ENCODE measurements at regions not wholly inside any gene's neighbourhood (a gene's known extent, or its start where the extent isn't known, plus 50 kb on each side); places are given as distances from the start of the nearest gene placed in this dataset.

GRCh38 chr12:89289720-89290119 lies 62.6 kb downstream of the DUSP6 start:
- no peak for ATAC-seq (replicated peaks in 1 of 2)
- H3K4me1 Mint-ChIP-seq (ENCODE audit: low read depth): peaks cover 9% of the 10 kb centered on the region

GRCh38 chr12:89288959-89289358 lies 63.3 kb downstream of the DUSP6 start:
- ATAC-seq (replicated peaks in 1 of 2): peak; percentile 37 to 76
- peak overlapping the region; percentile 1 for H3K27ac Mint-ChIP-seq
- DNase-seq: no peak
- peaks cover 10% of the 10 kb centered on the region for H3K4me1 Mint-ChIP-seq (ENCODE audit: low read depth)
- H3K27me3 Mint-ChIP-seq (ENCODE audit: low read depth): no peaks in the 10 kb centered on the region
- no peaks in the 10 kb centered on the region for H3K36me3 Mint-ChIP-seq (ENCODE audit: insufficient read depth in 2 of 2)
- H3K9me3 Mint-ChIP-seq: no peaks in the 10 kb centered on the region
- no peak overlapping the region for H3K4me3 Mint-ChIP-seq

More at GRCh38 chr12:89289720-89290119, 62.6 kb downstream of the DUSP6 start:
- no peak for DNase-seq
- Mint-ChIP-seq H3K36me3 (ENCODE audit: insufficient read depth in 2 of 2) (no peaks in the 10 kb centered on the region), H3K4me3 (no peak overlapping the region), H3K27ac (no peak overlapping the region), H3K9me3 (no peaks in the 10 kb centered on the region), H3K27me3 (ENCODE audit: low read depth) (no peaks in the 10 kb centered on the region)

- no peak overlapping the region for H3K27ac Mint-ChIP-seq
- H3K9me3 Mint-ChIP-seq: no peaks in the 10 kb centered on the region
- no peak overlapping the region for H3K4me3 Mint-ChIP-seq
- peaks cover 17% of the 10 kb centered on the region for H3K4me1 Mint-ChIP-seq (ENCODE audit: low read depth)
- ATAC-seq (replicated peaks in 1 of 2) (no peak), DNase-seq (no peak)
- no peaks in the 10 kb centered on the region for H3K27me3 Mint-ChIP-seq (ENCODE audit: low read depth)
- no peaks in the 10 kb centered on the region for H3K36me3 Mint-ChIP-seq (ENCODE audit: insufficient read depth in 2 of 2)
Measured at GRCh38 chr12:89286501-89286900, 65.8 kb downstream of the DUSP6 start.

- no peak for DNase-seq
- H3K9me3 Mint-ChIP-seq: peaks cover 0 to 3% of the 10 kb centered on the region in 2 donors
- H3K4me3 Mint-ChIP-seq: peak overlapping the region in 1 of 2 donors; percentile 49
- H3K4me1 Mint-ChIP-seq (ENCODE audit: low read depth): peaks cover 21% of the 10 kb centered on the region
- no peaks in the 10 kb centered on the region for H3K27me3 Mint-ChIP-seq (ENCODE audit: low read depth)
- peak overlapping the region; percentile 65 for H3K27ac Mint-ChIP-seq
- H3K36me3 Mint-ChIP-seq (ENCODE audit: insufficient read depth in 2 of 2): no peaks in the 10 kb centered on the region
- ATAC-seq (replicated peaks in 1 of 2): no peak
Measured at GRCh38 chr12:89281539-89281867, 70.8 kb downstream of the DUSP6 start.

- Mint-ChIP-seq H3K27ac (peak overlapping the region; percentile 75), H3K4me3 (peak overlapping the region; percentile 7 to 53), H3K4me1 (ENCODE audit: low read depth) (peaks cover 21% of the 10 kb centered on the region), H3K36me3 (ENCODE audit: insufficient read depth in 2 of 2) (no peaks in the 10 kb centered on the region), H3K9me3 (peaks cover 0 to 3% of the 10 kb centered on the region in 2 donors), H3K27me3 (ENCODE audit: low read depth) (no peaks in the 10 kb centered on the region)
- DNase-seq (no peak), ATAC-seq (replicated peaks in 1 of 2) (peak in 1 of 2 donors; percentile 53)
Measured at GRCh38 chr12:89280833-89281538, 71.3 kb downstream of the DUSP6 start.

GRCh38 chr12:89279499-89279898 lies 72.8 kb downstream of the DUSP6 start:
- Mint-ChIP-seq H3K36me3 (ENCODE audit: insufficient read depth in 2 of 2) (no peaks in the 10 kb centered on the region), H3K4me1 (ENCODE audit: low read depth) (peaks cover 17% of the 10 kb centered on the region), H3K27ac (no peak overlapping the region), H3K4me3 (no peak overlapping the region), H3K27me3 (ENCODE audit: low read depth) (no peaks in the 10 kb centered on the region), H3K9me3 (peaks cover 0 to 3% of the 10 kb centered on the region in 2 donors)
- DNase-seq (no peak), ATAC-seq (replicated peaks in 1 of 2) (no peak)

GRCh38 chr12:89278862-89279261 lies 73.4 kb downstream of the DUSP6 start:
- H3K4me1 Mint-ChIP-seq (ENCODE audit: low read depth): peaks cover 17% of the 10 kb centered on the region
- DNase-seq (no peak), ATAC-seq (replicated peaks in 1 of 2) (no peak)
- H3K27ac Mint-ChIP-seq: no peak overlapping the region
- H3K36me3 Mint-ChIP-seq (ENCODE audit: insufficient read depth in 2 of 2): no peaks in the 10 kb centered on the region
- H3K9me3 Mint-ChIP-seq: peaks cover 0 to 3% of the 10 kb centered on the region in 2 donors
- H3K4me3 Mint-ChIP-seq: no peak overlapping the region
- no peaks in the 10 kb centered on the region for H3K27me3 Mint-ChIP-seq (ENCODE audit: low read depth)

- Mint-ChIP-seq H3K27me3 (ENCODE audit: low read depth) (no peaks in the 10 kb centered on the region), H3K4me1 (ENCODE audit: low read depth) (peaks cover 24% of the 10 kb centered on the region), H3K27ac (no peak overlapping the region), H3K4me3 (no peak overlapping the region), H3K9me3 (peaks cover 0 to 3% of the 10 kb centered on the region in 2 donors), H3K36me3 (ENCODE audit: insufficient read depth in 2 of 2) (no peaks in the 10 kb centered on the region)
- DNase-seq (no peak), ATAC-seq (replicated peaks in 1 of 2) (no peak)
Measured at GRCh38 chr12:89278169-89278568, 74.1 kb downstream of the DUSP6 start.

GRCh38 chr12:89276860-89277259 lies 75.4 kb downstream of the DUSP6 start:
- Mint-ChIP-seq H3K27ac (no peak overlapping the region), H3K27me3 (ENCODE audit: low read depth) (no peaks in the 10 kb centered on the region), H3K36me3 (ENCODE audit: insufficient read depth in 2 of 2) (no peaks in the 10 kb centered on the region), H3K9me3 (peaks cover 0 to 3% of the 10 kb centered on the region in 2 donors), H3K4me1 (ENCODE audit: low read depth) (peaks cover 21% of the 10 kb centered on the region), H3K4me3 (no peak overlapping the region)
- ATAC-seq (replicated peaks in 1 of 2) (no peak), DNase-seq (no peak)

GRCh38 chr12:89273525-89273924 lies 78.8 kb downstream of the DUSP6 start:
- peak overlapping the region; percentile 24 for H3K27ac Mint-ChIP-seq
- peaks cover 4% of the 10 kb centered on the region in 2 donors for H3K9me3 Mint-ChIP-seq
- H3K27me3 Mint-ChIP-seq (ENCODE audit: low read depth): no peaks in the 10 kb centered on the region
- DNase-seq (no peak), ATAC-seq (replicated peaks in 1 of 2) (no peak)
- peaks cover 10% of the 10 kb centered on the region for H3K4me1 Mint-ChIP-seq (ENCODE audit: low read depth)
- peaks cover 3% of the 10 kb centered on the region in 2 donors for H3K36me3 Mint-ChIP-seq (ENCODE audit: insufficient read depth in 2 of 2)
- peak overlapping the region in 1 of 2 donors; percentile 34 for H3K4me3 Mint-ChIP-seq

GRCh38 chr12:89270548-89270947 lies 81.8 kb downstream of the DUSP6 start:
- Mint-ChIP-seq H3K36me3 (ENCODE audit: insufficient read depth in 2 of 2) (peaks cover 3% of the 10 kb centered on the region in 2 donors), H3K4me3 (no peak overlapping the region), H3K9me3 (peaks cover 4% of the 10 kb centered on the region in 2 donors), H3K27me3 (ENCODE audit: low read depth) (no peaks in the 10 kb centered on the region), H3K27ac (no peak overlapping the region), H3K4me1 (ENCODE audit: low read depth) (peaks cover 13% of the 10 kb centered on the region)
- no peak for ATAC-seq (replicated peaks in 1 of 2)
- no peak for DNase-seq

GRCh38 chr12:89269174-89269573 lies 83.1 kb downstream of the DUSP6 start:
- no peak for ATAC-seq (replicated peaks in 1 of 2)
- Mint-ChIP-seq H3K9me3 (peaks cover 4% of the 10 kb centered on the region in 2 donors), H3K4me3 (no peak overlapping the region), H3K27ac (no peak overlapping the region), H3K4me1 (ENCODE audit: low read depth) (peaks cover 17% of the 10 kb centered on the region), H3K27me3 (ENCODE audit: low read depth) (no peaks in the 10 kb centered on the region), H3K36me3 (ENCODE audit: insufficient read depth in 2 of 2) (peaks cover 3% of the 10 kb centered on the region in 2 donors)
- no peak for DNase-seq

- Mint-ChIP-seq H3K4me1 (ENCODE audit: low read depth) (peaks cover 8% of the 10 kb centered on the region), H3K36me3 (ENCODE audit: insufficient read depth in 2 of 2) (peaks cover 3% of the 10 kb centered on the region in 2 donors), H3K27me3 (ENCODE audit: low read depth) (no peaks in the 10 kb centered on the region), H3K9me3 (peaks cover 4% of the 10 kb centered on the region in 2 donors), H3K27ac (no peak overlapping the region), H3K4me3 (no peak overlapping the region)
- DNase-seq (no peak), ATAC-seq (replicated peaks in 1 of 2) (no peak)
Measured at GRCh38 chr12:89267404-89267803, 84.9 kb downstream of the DUSP6 start.

Data from activated T-cell treated with anti-CD3 and anti-CD28 coated beads, Interleukin-2, amount 50 U/mL, for 72 hours (primary cell).